Right lobe of liver (tissue), 6 donors: ENCODE measurements at regions not wholly inside any gene's neighbourhood (a gene's known extent, or its start where the extent isn't known, plus 50 kb on each side); places are given as distances from the start of the nearest gene placed in this dataset.

Experiments
- ATAC-seq, 4 donors: fragments of 200-7000 bp; cut with Tn5 transposase; one replicate each; pipeline ENCODE4 v1.9.1; 2020; ENCODE audit warnings: mild to moderate bottlenecking in 4 of 4, moderate library complexity in 4 of 4
- DNase-seq, 3 donors: peaks; one replicate each; pipeline ENCODE4 v3.0.0-alpha.2; 2020
- H3K27ac ChIP-seq, 3 donors: fragments of 200-600 bp; one replicate each; pipeline ENCODE4 v1.8.0; 2022
- H3K27me3 ChIP-seq, 2 donors: fragments of 200-600 bp; one replicate each; pipeline ENCODE4 v1.8.0; 2022
- H3K36me3 ChIP-seq, 4 donors: fragments of 200-600 bp; sonication (generic) in 1 of 4; one replicate each; pipeline versions ENCODE4 v1.5.1 to v1.8.0; 2017 to 2022; ENCODE audit warnings: control low read depth in 1 of 4
- H3K4me1 ChIP-seq, 4 donors: fragments of 200-600 bp; sonication (generic) in 1 of 4; one replicate each; pipeline versions ENCODE4 v1.5.1 to v1.8.0; 2017 to 2022; ENCODE audit warnings: control low read depth in 1 of 4
- H3K4me3 ChIP-seq, 3 donors: fragments of 200-600 bp; one replicate each; pipeline ENCODE4 v1.8.0; 2022
- H3K9me3 ChIP-seq, 4 donors: fragments of 200-600 bp; sonication (generic) in 1 of 4; one replicate each; pipeline versions ENCODE4 v1.5.1 to v1.8.0; 2017 to 2022; ENCODE audit warnings: control low read depth in 1 of 4
- POLR2A ChIP-seq: fragments of 450-650 bp; IDR thresholded peaks from one replicate; pipeline ENCODE4 v1.6.1; 2017; ENCODE audit warnings: antibody characterized with exemption, mild to moderate bottlenecking
- WGBS: methylation state at CpG from one replicate; pipeline ENCODE4 v1.1.6; 2018; ENCODE audit warnings: low coverage, low lambda C conversion rate; ENCODE audit not compliant: insufficient coverage; ENCODE audit errors: missing lambda C conversion rate; 5-methylcytosine and 5-hydroxymethylcytosine counted together
- intact Hi-C, 2 donors: fragments of 100-400 bp; cut with DNase I; formaldehyde crosslinking; loops; one replicate each; pipeline versions ENCODE4 v1.11.2 to v1.14.1; 2022
- TF ChIP-seq, protein P1 (sequence below), 4 donors: fragments of 200-600 bp in 3 of 4; fragments of 450-650 bp in 1 of 4; IDR thresholded peaks; one replicate each; pipeline versions ENCODE4 v1.5.1 to v1.8.0; 2016 to 2022; ENCODE audit warnings: antibody characterized with exemption in 4 of 4, mild to moderate bottlenecking in 2 of 4
- donor health status: DM: no; HTN: yes; CAD: no.
- donor health status: DM: no; HTN: no; CAD: no.
- donor health status: DM: no; HTN: no; CAD: no.
- donor health status: DM: no; HTN: yes; CAD: no.
- donor health status: DM: no; HTN: yes; CAD: no.

DNA sequence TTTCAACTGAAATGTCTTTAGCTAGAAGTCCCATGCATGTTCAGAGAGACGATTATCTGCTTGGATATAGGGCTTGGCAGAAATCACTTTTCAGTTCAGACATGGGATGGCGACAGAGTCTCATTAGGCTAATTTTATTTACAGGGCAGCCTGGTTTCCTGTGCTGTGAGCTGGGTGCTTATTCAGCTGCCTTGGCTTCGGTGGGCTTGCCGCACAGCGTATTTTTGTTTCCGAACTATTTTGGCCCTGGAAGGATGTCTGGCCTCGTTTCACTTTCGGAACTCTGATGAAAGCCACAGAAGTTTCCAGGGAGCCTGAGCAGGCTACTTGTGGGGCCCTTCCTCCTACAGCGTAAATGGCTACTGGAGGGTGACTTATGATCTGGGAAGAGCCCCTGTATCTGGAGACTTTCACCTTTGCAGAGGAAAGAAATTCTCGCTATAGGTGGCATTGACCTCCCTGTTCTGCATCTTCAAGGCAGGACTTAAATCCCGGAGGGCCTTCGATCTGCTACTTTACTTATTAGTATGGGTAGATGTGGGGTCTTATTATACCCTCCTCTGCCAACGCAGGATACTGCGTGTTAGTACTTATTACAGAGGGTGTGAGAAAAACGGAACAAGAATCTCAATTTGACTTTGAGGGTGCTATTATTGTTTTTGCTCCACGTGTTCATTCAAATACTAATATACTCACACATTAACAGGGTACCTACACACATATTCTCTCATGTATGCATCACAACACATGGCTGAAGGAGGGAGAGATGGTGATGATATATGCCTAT lies 364.0 kb upstream of the RBMS3 start:
- DNase-seq (peak in 2 of 3 donors; percentile 25 to 44), ATAC-seq (peak; percentile 77 to 90 (median 87))
- Histone ChIP-seq H3K36me3 (no peaks in the 10 kb centered on the region), H3K4me3 (peak overlapping the region in 1 of 3 donors; percentile 4), H3K9me3 (no peaks in the 10 kb centered on the region), H3K27ac (peak overlapping the region in 1 of 3 donors; percentile 25), H3K27me3 (no peaks in the 10 kb centered on the region), H3K4me1 (no peaks in the 10 kb centered on the region)
- no peak for TF ChIP-seq POLR2A
- TF ChIP-seq, protein P1, sequence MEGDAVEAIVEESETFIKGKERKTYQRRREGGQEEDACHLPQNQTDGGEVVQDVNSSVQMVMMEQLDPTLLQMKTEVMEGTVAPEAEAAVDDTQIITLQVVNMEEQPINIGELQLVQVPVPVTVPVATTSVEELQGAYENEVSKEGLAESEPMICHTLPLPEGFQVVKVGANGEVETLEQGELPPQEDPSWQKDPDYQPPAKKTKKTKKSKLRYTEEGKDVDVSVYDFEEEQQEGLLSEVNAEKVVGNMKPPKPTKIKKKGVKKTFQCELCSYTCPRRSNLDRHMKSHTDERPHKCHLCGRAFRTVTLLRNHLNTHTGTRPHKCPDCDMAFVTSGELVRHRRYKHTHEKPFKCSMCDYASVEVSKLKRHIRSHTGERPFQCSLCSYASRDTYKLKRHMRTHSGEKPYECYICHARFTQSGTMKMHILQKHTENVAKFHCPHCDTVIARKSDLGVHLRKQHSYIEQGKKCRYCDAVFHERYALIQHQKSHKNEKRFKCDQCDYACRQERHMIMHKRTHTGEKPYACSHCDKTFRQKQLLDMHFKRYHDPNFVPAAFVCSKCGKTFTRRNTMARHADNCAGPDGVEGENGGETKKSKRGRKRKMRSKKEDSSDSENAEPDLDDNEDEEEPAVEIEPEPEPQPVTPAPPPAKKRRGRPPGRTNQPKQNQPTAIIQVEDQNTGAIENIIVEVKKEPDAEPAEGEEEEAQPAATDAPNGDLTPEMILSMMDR (IDR thresholded peaks at IDR 0.05) = peak; percentile 17 to 34 (median 26)
- 50% methylated on average over 12 of the region's 16 CpGs for WGBS
- intact Hi-C loops = no loop called here

DNA sequence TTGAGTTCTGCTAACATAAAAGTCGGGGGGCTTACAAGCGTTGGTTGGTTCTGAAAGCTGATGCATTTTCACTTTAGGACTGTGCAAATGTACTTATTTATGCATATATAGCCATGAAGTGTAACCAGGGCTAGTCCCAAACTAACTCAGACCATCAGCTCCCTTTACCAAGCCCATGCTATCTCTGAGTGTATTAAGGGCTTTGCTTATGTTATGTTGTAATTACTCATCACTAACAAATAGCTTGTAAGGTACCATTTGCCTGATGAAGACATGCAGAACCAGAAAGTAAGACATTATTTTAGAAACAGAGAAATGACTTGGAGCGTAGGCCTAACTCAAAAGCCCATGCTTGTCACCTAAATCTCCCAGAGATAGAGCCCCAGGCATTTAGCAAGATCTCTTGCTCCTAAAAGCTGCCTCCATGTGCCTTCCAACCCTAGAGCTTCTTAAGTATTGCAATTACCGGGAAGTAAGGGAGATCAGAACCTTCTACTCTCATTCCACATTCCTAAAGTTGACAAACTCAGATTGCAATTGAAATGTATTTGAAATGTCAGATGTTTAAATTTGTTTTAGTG lies 362.9 kb upstream of the RBMS3 start:
- Histone ChIP-seq H3K4me1 (no peaks in the 10 kb centered on the region), H3K9me3 (no peaks in the 10 kb centered on the region), H3K27me3 (no peaks in the 10 kb centered on the region), H3K36me3 (no peaks in the 10 kb centered on the region), H3K27ac (no peak overlapping the region), H3K4me3 (no peak overlapping the region)
- DNase-seq (no peak), ATAC-seq (no peak)
- TF ChIP-seq, protein P1 (IDR thresholded peaks at IDR 0.05) = no peak
- TF ChIP-seq POLR2A = no peak
- intact Hi-C loops = no loop called here
- WGBS = 89% methylated on average over 4 of the region's 4 CpGs

DNA sequence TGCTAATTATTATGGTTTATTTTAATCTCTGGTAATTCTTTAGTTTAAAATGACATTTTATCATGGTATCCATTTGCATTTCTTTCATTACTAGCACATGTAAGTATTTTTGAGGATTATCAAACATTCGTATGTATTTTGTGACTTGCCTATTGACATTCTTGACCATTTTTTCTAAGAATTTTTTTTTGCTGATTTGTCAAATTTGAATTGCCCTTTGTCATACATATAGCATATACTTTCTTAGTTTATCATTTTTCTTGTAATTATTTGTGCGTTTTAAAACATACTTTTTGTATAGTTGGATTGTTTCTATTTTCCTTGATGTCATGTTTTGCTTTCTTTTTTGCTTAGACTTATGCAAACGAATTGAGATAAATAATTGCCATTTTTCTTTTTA lies 358.5 kb upstream of the RBMS3 start:
- TF ChIP-seq, protein P1 (IDR thresholded peaks at IDR 0.05) = no peak
- TF ChIP-seq POLR2A = no peak
- Histone ChIP-seq H3K36me3 (no peaks in the 10 kb centered on the region), H3K27me3 (no peaks in the 10 kb centered on the region), H3K9me3 (no peaks in the 10 kb centered on the region), H3K27ac (no peak overlapping the region), H3K4me1 (no peaks in the 10 kb centered on the region), H3K4me3 (no peak overlapping the region)
- intact Hi-C loops = no loop called here
- DNase-seq = no peak
- 56% methylated on average over 3 of the region's 3 CpGs for WGBS
- no peak for ATAC-seq

DNA sequence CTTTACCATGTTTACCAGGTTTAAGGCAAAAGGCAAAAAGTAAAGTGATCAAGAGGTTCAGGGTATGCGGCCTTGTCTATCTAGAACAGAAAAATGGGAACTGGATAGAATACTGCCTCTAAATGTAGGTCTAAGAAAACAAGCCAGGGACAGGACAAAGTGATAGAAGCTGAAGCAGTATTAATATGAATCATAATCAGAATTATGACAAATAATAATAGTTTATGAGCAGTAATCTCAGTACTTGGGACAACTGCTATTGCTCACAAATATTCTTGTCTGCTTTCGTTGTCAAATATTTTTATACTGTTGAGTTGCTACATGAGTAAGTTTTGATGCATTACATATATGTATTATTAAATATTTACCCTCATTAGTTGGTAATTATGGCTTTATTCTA lies 356.9 kb upstream of the RBMS3 start:
- DNase-seq = no peak
- WGBS = 92% methylated on average over 2 of the region's 2 CpGs
- Histone ChIP-seq H3K27me3 (no peaks in the 10 kb centered on the region), H3K4me1 (no peaks in the 10 kb centered on the region), H3K27ac (no peak overlapping the region), H3K4me3 (no peak overlapping the region), H3K36me3 (no peaks in the 10 kb centered on the region), H3K9me3 (no peaks in the 10 kb centered on the region)
- intact Hi-C loops = no loop called here
- ATAC-seq = no peak
- no peak for TF ChIP-seq POLR2A
- TF ChIP-seq, protein P1 (IDR thresholded peaks at IDR 0.05) = no peak
